Endothelial cell of hepatic sinusoid (primary cell): ENCODE measurements at regions not wholly inside any gene's neighbourhood (a gene's known extent, or its start where the extent isn't known, plus 50 kb on each side); places are given as distances from the start of the nearest gene placed in this dataset.

Experiments
- in situ Hi-C: cut with HindIII; loops from 2 replicates; pipeline ENCODE4 v1.10.0; 2017; ENCODE audit warnings: low sequenced_read_pairs

- in situ Hi-C loops: no loop called here
These were observed 80.4 kb upstream of the PRKCQ start for GRCh38 chr10:6660460-6660859.

- in situ Hi-C loops: no loop called here
These were observed 79.4 kb upstream of the PRKCQ start for GRCh38 chr10:6659451-6659850.

GRCh38 chr10:6657669-6658068, 77.6 kb upstream of the PRKCQ start:
- in situ Hi-C loops: no loop called here

- in situ Hi-C loops: no loop called here
These were observed 77.1 kb upstream of the PRKCQ start for GRCh38 chr10:6657196-6657595.

DNA sequence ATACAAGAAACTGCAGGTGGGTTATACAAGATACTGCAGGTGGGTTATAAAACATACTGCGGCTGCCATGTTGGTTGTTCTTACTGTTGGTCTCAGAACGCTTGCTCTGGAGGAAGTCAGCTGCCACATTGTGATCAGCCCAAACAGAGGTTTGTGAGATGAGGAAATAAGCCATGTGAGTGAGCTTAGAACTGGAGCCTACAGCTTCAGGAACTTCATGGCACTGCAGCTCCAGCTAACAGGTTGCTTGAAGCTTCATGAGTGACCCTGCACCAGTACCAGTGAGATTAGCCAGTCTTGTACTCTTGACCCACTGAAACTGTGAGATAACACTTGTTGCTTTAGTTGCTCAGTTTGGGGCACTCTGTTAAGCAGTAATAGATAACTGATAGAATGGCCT, 74.5 kb upstream of the PRKCQ start:
- in situ Hi-C loops: no loop called here

- in situ Hi-C loops: no loop called here
These were observed 70.5 kb upstream of the PRKCQ start for GRCh38 chr10:6650586-6650985.

DNA sequence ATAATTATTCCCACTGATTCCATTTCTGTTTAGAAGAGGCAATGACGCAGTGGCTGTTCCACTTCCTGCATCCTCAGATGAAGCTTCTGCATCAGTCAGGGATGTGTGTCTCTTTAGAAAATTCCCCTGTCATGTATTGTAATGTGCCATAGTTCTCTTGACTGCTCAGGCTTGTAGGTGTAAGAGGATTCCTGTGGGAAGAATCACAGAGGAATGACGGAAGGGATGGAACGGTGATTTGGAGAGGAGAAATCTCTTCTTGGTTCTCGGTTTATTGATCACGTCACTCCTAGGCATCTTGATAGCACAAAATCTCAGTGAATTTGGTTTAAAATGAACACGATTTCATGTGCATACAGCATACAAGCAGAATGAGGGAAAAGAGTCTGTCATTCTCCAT, 69.8 kb upstream of the PRKCQ start:
- in situ Hi-C loops: no loop called here

DNA sequence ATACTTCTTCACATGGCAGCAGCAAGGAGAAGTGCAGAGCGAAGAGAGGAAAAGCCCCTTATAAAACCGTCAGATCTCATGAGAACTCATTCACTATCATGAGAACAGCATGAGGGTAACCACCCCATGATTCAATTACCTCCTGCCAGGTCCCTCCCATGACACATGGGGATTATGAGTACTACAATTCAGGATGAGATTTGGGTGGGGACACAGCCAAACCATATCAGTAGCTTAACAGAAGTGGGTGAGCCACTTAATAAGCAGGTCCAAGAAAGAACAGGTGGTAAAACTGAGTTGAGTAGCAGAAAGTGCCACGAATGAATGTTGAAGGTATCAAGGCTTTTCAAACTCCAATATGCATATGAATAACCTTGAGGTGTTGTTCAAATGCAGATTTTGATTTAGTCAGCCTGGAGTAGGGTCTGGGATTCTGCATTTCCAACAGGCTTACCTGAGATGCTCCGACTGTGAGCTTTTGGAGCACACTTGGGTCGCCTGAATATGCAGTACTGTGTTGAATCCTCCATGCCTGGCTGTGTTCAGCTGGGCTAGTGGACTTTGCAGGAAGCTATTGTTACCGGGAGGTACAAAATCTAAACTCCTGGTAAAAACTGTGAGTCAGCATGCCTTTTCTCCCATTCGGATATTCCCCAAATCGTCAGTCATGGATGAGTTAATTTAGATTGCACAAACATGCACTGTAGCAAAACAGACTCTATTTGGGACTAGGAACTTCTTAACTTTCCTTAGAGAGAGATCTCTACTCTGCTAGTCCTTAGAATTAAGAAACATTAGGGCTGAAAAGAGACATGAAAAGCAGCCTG, 69.0 kb upstream of the PRKCQ start:
- in situ Hi-C loops: no loop called here

DNA sequence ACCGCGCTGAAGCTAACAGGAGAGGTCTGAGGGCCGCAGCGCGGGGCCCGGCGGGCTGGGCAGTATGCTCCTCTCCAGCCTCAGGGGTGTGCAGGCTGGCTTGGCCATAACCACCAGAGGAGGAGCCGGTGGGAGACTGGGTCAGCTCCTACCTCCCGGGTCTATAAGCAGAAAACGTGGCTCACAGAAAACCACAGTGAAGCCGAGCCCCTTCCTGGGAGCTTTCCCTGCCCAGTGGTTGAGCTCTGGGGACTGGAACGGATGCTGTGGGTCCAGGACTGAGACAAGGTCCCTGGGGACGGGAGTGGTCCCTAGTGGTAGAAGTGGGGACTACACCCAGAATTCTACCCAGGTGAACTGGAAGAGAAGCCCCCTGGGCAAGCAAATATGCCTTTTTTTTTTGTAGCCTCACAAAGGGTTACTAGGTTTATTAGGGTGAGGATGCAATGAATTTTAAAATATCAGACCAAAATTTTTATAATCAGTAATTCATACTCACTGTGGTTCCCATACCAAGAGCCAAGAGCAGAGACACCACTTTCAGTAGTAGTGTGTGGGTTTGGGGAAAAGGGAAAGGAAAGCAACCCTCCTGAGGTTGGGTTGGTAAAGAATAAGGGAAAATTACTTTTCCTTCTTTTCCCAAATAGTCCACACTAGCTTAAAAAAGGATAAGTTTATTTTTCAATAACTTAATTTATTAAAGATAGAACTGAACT, 67.9 kb upstream of the PRKCQ start:
- in situ Hi-C loops: no loop called here

DNA sequence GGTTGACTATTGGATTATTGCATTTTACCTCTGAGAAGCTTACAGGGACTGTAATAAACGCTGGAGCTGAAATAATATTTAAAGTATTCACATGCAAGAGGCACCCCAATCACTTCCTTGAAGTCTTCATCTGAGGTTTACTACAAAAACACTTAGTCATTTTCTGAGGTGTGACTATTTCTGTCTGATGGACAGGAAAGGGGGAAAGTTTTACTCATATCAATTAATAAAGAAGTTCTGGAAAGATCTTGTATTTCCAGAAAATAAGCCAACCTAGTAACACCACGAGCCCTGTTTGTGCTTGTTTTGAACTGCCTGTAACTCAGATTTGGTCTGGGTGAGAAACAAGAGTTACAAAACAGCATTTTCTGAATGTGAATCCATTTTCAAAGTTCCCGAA, 63.9 kb upstream of the PRKCQ start:
- in situ Hi-C loops: no loop called here

DNA sequence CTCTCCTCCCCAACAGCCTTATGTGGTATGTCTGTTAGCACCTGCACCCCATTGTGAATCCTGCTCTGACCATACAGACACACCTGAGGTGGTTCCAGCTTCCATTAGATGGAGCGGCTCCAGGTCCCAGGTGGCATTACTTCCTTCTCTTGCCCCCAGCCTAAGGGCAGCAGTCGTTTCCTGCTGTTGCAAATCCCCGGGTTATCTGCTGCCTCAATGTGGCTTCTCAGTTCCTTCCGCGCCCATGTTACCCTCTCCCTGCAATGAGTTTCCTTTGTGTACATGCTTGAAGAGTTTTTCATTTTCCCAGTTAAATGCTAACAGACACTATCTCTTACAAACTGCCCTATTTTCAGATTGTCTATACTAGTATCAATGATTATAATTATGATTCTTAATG, 62.8 kb upstream of the PRKCQ start:
- in situ Hi-C loops: no loop called here

GRCh38 chr10:6640433-6641040, 60.5 kb upstream of the PRKCQ start:
- in situ Hi-C loops: no loop called here

GRCh38 chr10:6637053-6637452, 57.0 kb upstream of the PRKCQ start:
- in situ Hi-C loops: no loop called here

DNA sequence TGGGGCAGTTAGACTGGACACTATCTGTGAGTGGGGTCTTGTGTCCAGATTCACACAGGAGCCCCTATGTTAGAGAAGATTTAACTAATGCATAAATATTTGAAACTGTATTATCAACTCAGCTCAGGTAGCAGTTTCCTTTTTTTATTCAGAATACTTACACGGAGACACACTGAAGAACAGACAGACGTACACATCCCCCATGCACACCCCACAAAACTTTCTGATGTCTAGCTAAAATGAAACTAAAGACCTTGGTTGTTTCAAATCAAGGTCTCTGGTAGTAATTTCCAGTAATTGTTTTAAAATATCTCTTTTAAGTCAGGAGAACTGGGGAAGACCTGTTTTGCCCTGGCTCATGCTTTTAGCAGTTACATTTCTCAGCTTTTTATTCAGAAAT, 55.7 kb upstream of the PRKCQ start:
- in situ Hi-C loops: no loop called here
